HG02678 (cell line): ENCODE measurements at regions not wholly inside any gene's neighbourhood (a gene's known extent, or its start where the extent isn't known, plus 50 kb on each side); places are given as distances from the start of the nearest gene placed in this dataset.
"Not testable (repeated sequence)": the region's sequence is repeated elsewhere in the genome, so short reads cannot be mapped to it uniquely, and the experiment has no call there.

ENCODE experiments used
- ATAC-seq: cut with Tn5 transposase; IDR thresholded peaks from one replicate; pipeline ENCODE4 v1.9.1; 2021; ENCODE audit warnings: mild to moderate bottlenecking, moderate library complexity; ENCODE audit not compliant: unreplicated experiment

GRCh38 chr3:110430146-110430545, 641.5 kb upstream of the NECTIN3 start:
- ATAC-seq: no peak

- ATAC-seq: no peak
Measured at GRCh38 chr3:110436209-110436608, 635.4 kb upstream of the NECTIN3 start.

- ATAC-seq: not testable (repeated sequence)
Measured at GRCh38 chr3:110440066-110440653, 631.5 kb upstream of the NECTIN3 start.

- no peak for ATAC-seq
Measured at GRCh38 chr3:110454066-110454465, 617.5 kb upstream of the NECTIN3 start.

- ATAC-seq: no peak
Measured at GRCh38 chr3:110456001-110456400, 615.6 kb upstream of the NECTIN3 start.

GRCh38 chr3:110456438-110457138, 615.0 kb upstream of the NECTIN3 start:
- ATAC-seq: no peak

GRCh38 chr3:110457508-110457907, 614.1 kb upstream of the NECTIN3 start:
- ATAC-seq: no peak

GRCh38 chr3:110459021-110459420, 612.6 kb upstream of the NECTIN3 start:
- ATAC-seq: no peak

GRCh38 chr3:110470310-110470709, 601.3 kb upstream of the NECTIN3 start:
- no peak for ATAC-seq

GRCh38 chr3:110473405-110473804, 598.2 kb upstream of the NECTIN3 start:
- no peak for ATAC-seq

- ATAC-seq: no peak
Measured at GRCh38 chr3:110474397-110474796, 597.2 kb upstream of the NECTIN3 start.

GRCh38 chr3:110478377-110479054, 593.1 kb upstream of the NECTIN3 start:
- ATAC-seq: no peak

GRCh38 chr3:110479731-110480130, 591.9 kb upstream of the NECTIN3 start:
- no peak for ATAC-seq

- ATAC-seq: no peak
Measured at GRCh38 chr3:110485389-110485788, 586.2 kb upstream of the NECTIN3 start.

- ATAC-seq: no peak
Measured at GRCh38 chr3:110487840-110488239, 583.8 kb upstream of the NECTIN3 start.

GRCh38 chr3:110491413-110491812, 580.2 kb upstream of the NECTIN3 start:
- no peak for ATAC-seq

- ATAC-seq: no peak
Measured at GRCh38 chr3:110492876-110493275, 578.7 kb upstream of the NECTIN3 start.

- ATAC-seq: no peak
Measured at GRCh38 chr3:110493438-110494092, 578.1 kb upstream of the NECTIN3 start.

- no peak for ATAC-seq
Measured at GRCh38 chr3:110494093-110494490, 577.5 kb upstream of the NECTIN3 start.

GRCh38 chr3:110494728-110495127, 576.9 kb upstream of the NECTIN3 start:
- no peak for ATAC-seq

GRCh38 chr3:110495201-110495927, 576.3 kb upstream of the NECTIN3 start:
- ATAC-seq: no peak
